ENCODE measurements at regions not wholly inside any gene's neighbourhood (a gene's known extent, or its start where the extent isn't known, plus 50 kb on each side); places are given as distances from the start of the nearest gene placed in this dataset.

- no peak for TF ChIP-seq CTCF (IDR thresholded peaks at IDR 0.05; ENCODE audit: partially characterized antibody, unreplicated experiment)
- Mint-ChIP-seq H3K4me1 (ENCODE audit: low read depth, unreplicated experiment) (no peaks in the 10 kb centered on the region), H3K27ac (ENCODE audit: unreplicated experiment) (no peak overlapping the region), H3K4me3 (ENCODE audit: unreplicated experiment) (no peak overlapping the region), H3K27me3 (ENCODE audit: unreplicated experiment) (peaks cover 2% of the 10 kb centered on the region), H3K9me3 (ENCODE audit: unreplicated experiment) (peaks cover 2% of the 10 kb centered on the region), H3K36me3 (ENCODE audit: unreplicated experiment) (no peaks in the 10 kb centered on the region)
- DNase-seq = no peak
Observed at GRCh38 chr2:237164474-237165042, 78.9 kb downstream of the COPS8 start.

GRCh38 chr2:237165405-237166276 lies 80.0 kb downstream of the COPS8 start:
- Mint-ChIP-seq H3K4me3 (ENCODE audit: unreplicated experiment) (no peak overlapping the region), H3K36me3 (ENCODE audit: unreplicated experiment) (no peaks in the 10 kb centered on the region), H3K4me1 (ENCODE audit: low read depth, unreplicated experiment) (no peaks in the 10 kb centered on the region), H3K9me3 (ENCODE audit: unreplicated experiment) (no peaks in the 10 kb centered on the region), H3K27ac (ENCODE audit: unreplicated experiment) (no peak overlapping the region), H3K27me3 (ENCODE audit: unreplicated experiment) (peaks cover 2% of the 10 kb centered on the region)
- TF ChIP-seq CTCF (IDR thresholded peaks at IDR 0.05; ENCODE audit: partially characterized antibody, unreplicated experiment) = peak; percentile 18
- no peak for DNase-seq

GRCh38 chr2:237167038-237167437 lies 81.3 kb downstream of the COPS8 start:
- no peaks in the 10 kb centered on the region for H3K27me3 Mint-ChIP-seq (ENCODE audit: unreplicated experiment)

GRCh38 chr2:237167934-237168333 lies 82.2 kb downstream of the COPS8 start:
- Mint-ChIP-seq H3K27ac (ENCODE audit: unreplicated experiment) (no peak overlapping the region), H3K4me1 (ENCODE audit: low read depth, unreplicated experiment) (no peaks in the 10 kb centered on the region), H3K4me3 (ENCODE audit: unreplicated experiment) (no peak overlapping the region), H3K27me3 (ENCODE audit: unreplicated experiment) (no peaks in the 10 kb centered on the region), H3K36me3 (ENCODE audit: unreplicated experiment) (no peaks in the 10 kb centered on the region), H3K9me3 (ENCODE audit: unreplicated experiment) (no peaks in the 10 kb centered on the region)
- TF ChIP-seq CTCF (IDR thresholded peaks at IDR 0.05; ENCODE audit: partially characterized antibody, unreplicated experiment) = no peak
- DNase-seq = no peak

More at GRCh38 chr2:237167038-237167437, 81.3 kb downstream of the COPS8 start:
- no peak for DNase-seq
- Mint-ChIP-seq H3K27ac (ENCODE audit: unreplicated experiment) (no peak overlapping the region), H3K4me1 (ENCODE audit: low read depth, unreplicated experiment) (no peaks in the 10 kb centered on the region), H3K9me3 (ENCODE audit: unreplicated experiment) (no peaks in the 10 kb centered on the region), H3K4me3 (ENCODE audit: unreplicated experiment) (no peak overlapping the region), H3K36me3 (ENCODE audit: unreplicated experiment) (no peaks in the 10 kb centered on the region)
- no peak for TF ChIP-seq CTCF (IDR thresholded peaks at IDR 0.05; ENCODE audit: partially characterized antibody, unreplicated experiment)

- DNase-seq = no peak
- H3K27ac Mint-ChIP-seq (ENCODE audit: unreplicated experiment) = no peak overlapping the region
- no peaks in the 10 kb centered on the region for H3K4me1 Mint-ChIP-seq (ENCODE audit: low read depth, unreplicated experiment)
- no peaks in the 10 kb centered on the region for H3K9me3 Mint-ChIP-seq (ENCODE audit: unreplicated experiment)
- no peaks in the 10 kb centered on the region for H3K36me3 Mint-ChIP-seq (ENCODE audit: unreplicated experiment)
- no peak overlapping the region for H3K4me3 Mint-ChIP-seq (ENCODE audit: unreplicated experiment)
- no peak for TF ChIP-seq CTCF (IDR thresholded peaks at IDR 0.05; ENCODE audit: partially characterized antibody, unreplicated experiment)
- no peaks in the 10 kb centered on the region for H3K27me3 Mint-ChIP-seq (ENCODE audit: unreplicated experiment)
Observed at GRCh38 chr2:237170020-237170419, 84.3 kb downstream of the COPS8 start.

All from glutamatergic neuron (in vitro differentiated cells).